ENCODE measurements at regions not wholly inside any gene's neighbourhood (a gene's known extent, or its start where the extent isn't known, plus 50 kb on each side); places are given as distances from the start of the nearest gene placed in this dataset.
"Not testable (repeated sequence)": the region's sequence is repeated elsewhere in the genome, so short reads cannot be mapped to it uniquely, and the experiment has no call there.

GRCh38 chr2:129375632-129376425, 603.6 kb upstream of the RAB6C start:
- DNase-seq = no peak

- no peak for DNase-seq
These were observed 602.9 kb upstream of the RAB6C start for GRCh38 chr2:129376426-129377077.

DNA sequence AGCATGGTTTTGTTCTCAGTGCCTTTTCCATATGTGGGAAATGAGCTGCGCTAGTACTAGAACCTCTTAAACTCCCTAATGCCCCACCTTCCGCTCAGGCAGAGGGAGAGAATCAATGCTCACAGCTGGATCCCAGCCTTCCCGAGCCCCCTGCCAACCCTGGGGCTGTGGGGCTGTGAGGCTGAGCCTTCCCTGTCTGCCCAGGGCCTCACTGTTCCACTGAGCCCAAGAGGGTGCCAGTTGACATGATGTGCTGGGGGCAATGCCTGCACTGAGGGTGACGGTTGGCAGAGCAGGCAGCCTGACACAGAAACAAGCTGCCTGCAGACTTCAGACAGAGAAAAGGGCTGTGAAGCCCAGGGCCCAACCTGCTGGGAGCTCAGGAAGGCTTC, 602.4 kb upstream of the RAB6C start:
- DNase-seq = no peak

DNA sequence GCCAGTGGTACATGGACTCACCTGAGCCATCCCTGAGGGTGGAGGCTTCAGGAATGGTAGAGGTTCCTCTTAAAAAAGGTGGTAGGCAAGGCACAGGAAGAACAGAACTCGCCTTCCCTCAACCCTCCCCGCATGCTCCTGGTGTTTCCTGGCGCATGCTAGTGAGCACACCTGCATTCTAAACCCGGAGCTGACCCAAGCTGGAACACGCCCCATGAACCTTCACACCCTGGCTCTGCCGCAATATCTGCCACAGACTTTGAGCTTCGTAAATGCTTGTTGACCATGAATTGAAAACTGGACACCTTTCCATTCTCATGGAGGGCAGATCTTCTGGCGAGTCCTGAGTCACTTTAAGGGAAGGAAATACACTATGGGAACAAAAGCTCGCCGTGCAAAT, 601.3 kb upstream of the RAB6C start:
- no peak for DNase-seq

DNA sequence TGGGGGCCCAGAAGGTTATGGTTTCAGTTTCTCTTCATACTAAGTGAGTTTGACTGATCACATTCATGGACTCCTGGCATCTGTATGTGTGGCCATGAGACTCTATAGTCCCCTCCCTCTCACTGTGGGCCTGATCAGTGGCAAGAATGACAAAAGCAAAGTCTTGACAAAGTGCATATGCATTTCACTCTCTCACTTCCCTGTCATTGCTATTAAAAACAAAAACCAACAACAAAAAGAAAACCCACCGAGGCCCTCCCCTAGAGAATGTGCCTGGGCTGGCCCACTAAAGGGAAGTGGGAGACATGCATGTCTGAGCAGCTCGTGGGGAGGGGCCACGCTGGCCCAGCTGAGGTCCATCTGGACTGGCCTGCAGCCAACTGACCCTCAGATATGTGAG, 600.1 kb upstream of the RAB6C start:
- DNase-seq = no peak

GRCh38 chr2:129381789-129382188, 597.7 kb upstream of the RAB6C start:
- DNase-seq = no peak

DNA sequence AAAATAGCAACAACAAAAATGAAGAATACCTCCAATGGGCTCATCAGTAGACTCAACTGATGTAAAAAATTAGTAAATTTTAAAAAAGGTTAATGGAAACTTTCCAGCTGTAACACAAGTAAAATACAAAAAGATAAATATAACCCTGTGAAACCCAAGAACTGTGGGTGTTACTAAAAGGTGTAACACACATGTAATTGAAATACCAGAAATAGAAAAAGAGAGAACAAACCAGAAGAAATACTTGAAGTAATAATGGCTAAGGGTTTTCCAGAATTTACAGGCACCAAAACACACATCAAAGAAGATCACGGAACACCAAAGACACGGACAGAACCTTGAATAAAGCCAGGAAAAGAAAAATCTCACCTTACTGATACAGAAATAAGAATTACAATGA, 590.6 kb upstream of the RAB6C start:
- no peak for DNase-seq

GRCh38 chr2:129393816-129394215, 585.6 kb upstream of the RAB6C start:
- DNase-seq = no peak

- DNase-seq = no peak
These were observed 582.4 kb upstream of the RAB6C start for GRCh38 chr2:129396980-129397599.

GRCh38 chr2:129400826-129401225, 578.6 kb upstream of the RAB6C start:
- no peak for DNase-seq

DNA sequence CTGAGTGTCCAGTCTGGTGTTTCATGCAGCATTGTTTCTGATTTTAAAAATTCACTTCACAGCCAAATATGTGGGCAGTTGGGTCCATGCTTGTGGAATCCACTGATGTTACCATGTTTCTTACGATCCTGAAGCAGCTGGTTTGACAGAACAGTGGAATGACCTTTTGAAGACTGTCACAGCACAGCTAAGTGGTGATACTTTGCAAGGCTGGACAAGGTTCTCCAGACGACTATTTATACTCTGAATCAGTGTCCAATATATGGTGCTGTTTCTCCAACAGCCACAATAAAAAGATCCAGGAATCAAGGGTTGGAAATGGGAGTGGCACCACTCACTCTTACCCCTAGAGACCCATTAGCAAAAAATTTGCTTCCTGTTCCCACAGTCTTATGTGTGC, 577.4 kb upstream of the RAB6C start:
- DNase-seq = no peak

DNA sequence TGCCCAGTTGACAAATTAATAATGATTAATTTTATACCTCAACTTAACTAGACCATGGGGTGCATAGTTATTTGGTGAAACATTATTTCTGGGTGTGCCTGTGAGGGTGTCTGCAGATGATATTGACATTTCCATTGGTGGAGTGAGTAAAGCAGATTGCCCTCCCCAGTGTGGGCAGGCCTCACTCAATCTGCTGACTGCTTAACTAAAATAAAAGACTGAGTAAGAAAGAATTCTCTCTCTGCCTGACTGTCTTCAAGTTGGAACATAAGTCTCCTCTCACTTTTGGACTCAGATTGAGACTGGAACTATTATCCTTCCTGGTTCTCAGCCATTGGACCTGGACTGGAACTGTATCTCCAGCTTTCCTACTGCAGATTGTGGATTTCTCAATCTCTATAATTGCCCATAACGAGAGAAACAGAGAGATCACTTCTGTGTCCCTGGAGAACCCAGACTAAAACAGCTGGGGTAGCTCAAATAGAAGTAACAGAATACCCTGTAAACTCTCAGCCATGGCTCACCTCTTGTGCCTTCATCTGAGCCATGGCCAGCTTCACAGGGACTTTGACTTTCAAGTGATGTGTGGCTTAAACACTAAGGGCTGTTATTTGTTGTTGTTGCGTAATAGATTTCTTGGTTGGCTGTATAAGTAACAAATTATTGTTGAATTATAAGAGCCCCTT, 575.3 kb upstream of the RAB6C start:
- DNase-seq = no peak

DNA sequence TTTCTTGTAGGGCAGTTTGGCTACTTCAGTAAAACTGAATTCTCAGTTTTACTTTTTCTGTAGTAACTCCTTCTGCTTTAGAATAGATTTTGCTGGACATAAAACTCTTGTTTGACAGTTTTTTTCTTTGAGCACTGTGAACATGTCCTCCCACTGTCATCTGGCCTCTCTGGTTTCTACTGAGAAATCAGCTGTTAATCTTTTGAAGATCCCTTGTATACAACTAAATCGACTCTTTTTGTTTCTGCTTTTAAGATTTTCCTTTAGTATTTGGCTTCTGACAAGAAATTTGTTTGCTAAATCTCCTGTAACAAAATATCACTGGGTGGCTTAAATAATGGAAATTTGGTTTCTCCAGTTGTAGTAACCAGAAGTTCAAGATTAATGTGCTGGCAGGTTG, 570.9 kb upstream of the RAB6C start:
- DNase-seq = no peak

- DNase-seq = not testable (repeated sequence)
These were observed 562.4 kb upstream of the RAB6C start for GRCh38 chr2:129417041-129417440.

DNA sequence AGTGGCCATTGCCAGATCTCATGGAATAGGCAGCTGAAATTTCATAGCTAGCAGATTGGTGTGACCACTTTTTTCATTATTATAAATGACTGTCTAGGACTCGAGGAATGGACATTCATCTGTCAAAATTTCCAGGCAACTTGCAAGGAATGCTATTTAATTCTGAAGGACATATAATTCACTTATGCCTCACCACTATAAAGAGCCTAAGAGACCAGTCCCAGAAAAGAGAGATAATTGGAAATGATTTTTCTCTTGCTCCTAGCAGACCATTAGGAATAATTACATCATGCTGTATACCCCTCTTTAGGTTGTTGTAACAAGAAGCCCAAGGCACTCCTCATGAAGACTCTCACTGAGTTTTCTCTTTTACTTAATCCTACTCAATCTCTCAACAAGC, 557.4 kb upstream of the RAB6C start:
- no peak for DNase-seq

DNA sequence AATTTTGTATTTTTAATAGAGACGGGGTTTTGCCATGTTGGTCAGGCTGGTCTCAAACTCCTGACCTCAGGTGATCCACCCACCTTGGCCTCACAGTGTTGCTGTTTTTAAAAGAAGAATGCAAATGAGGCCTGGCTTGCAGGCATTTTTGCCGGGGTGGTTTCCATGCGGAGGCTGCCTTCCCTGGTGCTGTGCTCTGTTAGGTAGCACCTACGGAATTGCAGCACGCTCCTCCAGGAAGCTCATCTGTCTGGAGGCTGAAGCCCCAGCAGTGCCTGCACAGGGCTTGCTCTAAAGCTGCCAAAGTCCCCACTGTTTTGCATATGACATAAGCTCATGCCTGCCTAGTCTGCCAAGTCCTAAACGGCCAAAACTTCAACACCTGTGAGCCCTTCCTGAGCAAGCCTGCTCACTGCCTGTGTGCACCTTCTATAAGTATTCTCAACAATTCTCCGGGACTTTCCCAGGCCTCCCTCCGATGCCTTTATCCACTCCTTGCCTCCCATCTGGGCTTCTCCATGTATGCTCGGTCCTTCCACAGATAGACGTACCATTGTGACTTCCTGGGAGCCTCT, 551.3 kb upstream of the RAB6C start:
- DNase-seq = no peak

- DNase-seq = no peak
These were observed 548.6 kb upstream of the RAB6C start for GRCh38 chr2:129430911-129431310.

DNA sequence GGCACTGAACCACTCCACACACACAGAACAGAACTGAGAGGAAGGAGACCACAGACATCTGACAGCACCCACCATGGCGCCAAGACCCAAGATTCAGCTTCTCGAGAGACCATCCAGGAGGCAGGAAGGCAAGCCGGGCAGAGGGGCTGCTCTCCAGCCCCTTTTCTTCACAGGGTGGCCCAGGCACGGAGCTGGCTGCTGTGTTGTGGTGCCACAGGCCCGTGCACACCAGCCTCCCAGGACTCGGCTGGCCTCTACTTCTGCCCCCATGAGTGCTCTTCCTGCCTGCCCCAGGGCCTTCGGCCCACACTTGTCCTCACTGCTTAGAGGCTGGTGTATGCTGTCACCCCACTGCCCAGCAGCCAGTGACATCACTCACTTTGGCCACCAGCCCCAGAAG, 547.6 kb upstream of the RAB6C start:
- no peak for DNase-seq

DNA sequence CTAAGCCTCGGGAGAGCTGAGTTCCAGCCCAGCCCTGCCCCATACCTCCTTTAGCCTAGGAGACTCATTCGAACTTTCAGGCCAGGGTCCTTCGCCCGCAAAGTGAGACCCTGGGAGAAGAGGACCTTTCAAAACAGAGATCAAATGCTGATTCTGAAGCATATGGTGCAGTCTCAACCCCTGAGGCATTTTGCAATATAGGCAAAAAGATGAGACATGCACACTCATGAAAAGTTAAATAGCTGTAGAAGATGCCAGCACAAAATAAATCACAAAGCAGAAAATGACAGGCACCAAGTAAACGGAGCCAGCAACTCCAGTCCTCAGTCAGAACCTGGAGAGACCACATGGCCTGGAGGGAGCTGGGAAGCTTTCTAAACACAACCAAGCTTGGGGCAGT, 542.7 kb upstream of the RAB6C start:
- no peak for DNase-seq

DNA sequence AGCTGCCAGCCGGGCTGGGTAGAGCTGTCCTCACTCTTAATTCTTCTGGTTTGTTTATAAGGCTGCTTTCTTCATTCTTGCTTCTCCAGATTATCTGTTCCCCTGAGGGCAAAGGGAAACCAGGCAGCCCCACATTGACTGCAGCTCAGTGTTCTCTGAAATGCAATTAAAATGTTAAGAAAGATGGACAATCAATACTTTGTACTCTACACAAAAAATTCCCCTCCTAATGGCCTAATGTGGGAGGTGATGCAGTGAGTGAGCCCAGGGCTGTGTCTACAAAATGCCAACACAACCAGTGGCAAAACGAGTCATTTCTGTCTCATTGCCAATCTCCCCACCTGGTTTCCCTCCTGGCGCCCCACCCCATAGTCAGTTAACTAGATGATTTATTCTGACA, 541.7 kb upstream of the RAB6C start:
- DNase-seq = no peak

DNA sequence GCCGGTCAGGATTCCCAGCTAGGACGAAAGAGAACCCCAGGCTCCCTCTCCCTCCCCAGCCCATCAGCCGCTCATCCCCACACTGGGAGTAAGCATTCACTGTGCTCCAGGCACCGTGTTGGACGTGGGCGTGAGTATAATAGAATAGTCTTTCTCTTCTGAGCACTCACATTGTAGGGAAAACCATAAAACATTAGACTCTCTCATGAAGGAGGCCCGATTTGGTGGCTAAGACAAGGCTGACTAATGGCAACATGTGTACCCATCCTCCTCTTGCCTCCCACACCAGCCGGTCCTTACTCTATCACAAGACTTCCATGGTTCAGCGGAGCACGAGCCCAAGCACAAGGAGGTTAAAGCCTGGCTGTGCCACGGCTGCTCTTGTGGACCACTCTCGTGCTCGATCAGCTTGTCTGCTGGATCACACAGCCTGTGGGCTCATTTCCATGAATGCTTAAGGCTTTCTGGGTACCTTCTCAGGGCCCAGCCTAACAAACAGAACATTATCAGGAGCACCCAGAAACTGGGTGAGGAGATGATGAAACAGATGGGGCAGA, 540.9 kb upstream of the RAB6C start:
- no peak for DNase-seq

GRCh38 chr2:129439406-129440302, 539.8 kb upstream of the RAB6C start:
- DNase-seq = no peak

All from CD4-positive, alpha-beta T cell treated with Interleukin-15 for 1 hour (primary cell).